HK-2 (cell line): ENCODE measurements at regions not wholly inside any gene's neighbourhood (a gene's known extent, or its start where the extent isn't known, plus 50 kb on each side); places are given as distances from the start of the nearest gene placed in this dataset.
"Not testable (repeated sequence)": the region's sequence is repeated elsewhere in the genome, so short reads cannot be mapped to it uniquely, and the experiment has no call there.

Experiments
- DNase-seq: peaks from one replicate; pipeline ENCODE4 v3.0.0-alpha.2; 2018; ENCODE audit not compliant: unreplicated experiment

DNA sequence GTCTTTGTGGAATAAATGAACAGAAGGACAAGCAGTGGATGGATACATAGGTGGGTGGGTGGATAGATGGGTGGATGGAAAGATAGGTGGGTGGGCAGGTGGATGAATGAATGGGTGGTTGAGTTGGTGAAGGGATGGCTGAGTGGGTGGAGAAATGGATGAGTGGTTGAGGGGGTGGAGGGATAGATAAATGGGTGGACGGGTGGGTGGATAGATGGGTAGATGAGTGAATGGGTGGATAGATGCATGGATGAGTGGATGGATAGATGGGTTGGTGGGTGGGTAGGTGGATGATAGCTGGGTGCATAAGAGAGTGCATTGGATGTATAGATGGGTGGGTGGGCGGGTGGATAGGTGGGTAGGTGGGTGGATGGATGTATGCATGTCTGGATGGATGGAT, 63.5 kb downstream of the UNC93B1 start:
- DNase-seq, result not testable (repeated sequence)

- not testable (repeated sequence) for DNase-seq
Measured at GRCh38 chr11:67938964-67939363, 64.9 kb downstream of the UNC93B1 start.

GRCh38 chr11:67938371-67938770, 65.5 kb downstream of the UNC93B1 start:
- not testable (repeated sequence) for DNase-seq

DNA sequence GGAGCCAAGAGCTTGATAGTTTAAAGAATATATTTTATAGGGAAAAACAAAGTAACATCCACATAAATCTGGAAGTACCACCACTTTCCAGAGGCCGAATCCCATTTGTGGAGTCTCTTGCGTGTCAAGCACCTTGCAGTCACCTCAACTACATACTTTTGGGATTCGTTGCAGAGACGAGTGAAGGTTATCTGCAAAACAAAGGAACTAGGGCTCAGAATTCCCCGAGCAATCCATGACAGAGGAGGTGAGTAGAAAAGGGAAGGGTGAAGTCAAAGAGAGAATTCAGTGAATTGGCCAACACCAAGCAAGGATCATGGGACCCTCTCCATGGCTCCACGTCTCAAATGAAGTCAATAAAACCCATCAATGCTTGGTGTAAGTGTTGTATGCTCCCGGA, 80.3 kb downstream of the UNC93B1 start:
- DNase-seq, result not testable (repeated sequence)

DNA sequence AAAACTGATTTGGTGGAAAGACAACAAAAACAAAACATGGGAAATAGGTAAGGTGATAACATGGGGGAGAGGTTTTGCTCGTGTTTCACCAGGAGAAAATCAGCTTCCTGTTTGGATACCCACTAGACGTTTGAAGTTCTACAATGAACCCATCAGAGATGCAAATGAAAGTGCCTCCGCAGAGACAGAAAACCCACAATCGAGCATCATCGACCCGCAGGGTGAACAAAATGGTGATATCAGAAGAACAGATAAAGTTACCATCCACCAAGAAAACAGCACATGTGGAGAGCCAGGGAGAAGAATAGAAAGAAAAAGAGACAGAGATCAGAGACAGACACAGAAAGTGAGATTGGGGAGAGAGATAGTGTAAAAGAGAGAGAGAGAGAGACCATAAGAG, 83.4 kb downstream of the UNC93B1 start:
- not testable (repeated sequence) for DNase-seq

DNA sequence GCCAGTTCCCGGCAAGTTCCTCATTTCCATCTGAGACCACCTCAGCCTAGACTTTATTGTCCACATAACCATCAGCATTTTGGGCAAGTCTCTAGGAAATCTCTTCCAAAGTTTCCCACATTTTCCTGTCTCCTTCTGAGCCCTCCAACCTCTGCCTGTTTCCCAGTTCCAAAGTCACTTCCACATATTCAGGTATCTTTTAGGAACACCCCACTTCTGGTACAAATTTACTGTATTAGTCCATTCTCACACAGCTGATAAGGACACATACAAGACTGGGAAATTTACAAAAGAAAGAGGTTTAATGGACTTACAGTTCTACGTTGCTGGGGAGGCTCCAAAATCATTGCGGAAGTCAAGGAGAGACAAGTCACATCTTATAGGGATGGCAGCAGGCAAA, 91.7 kb downstream of the UNC93B1 start:
- not testable (repeated sequence) for DNase-seq

GRCh38 chr11:67911211-67911610, 92.7 kb downstream of the UNC93B1 start:
- not testable (repeated sequence) for DNase-seq

- not testable (repeated sequence) for DNase-seq
Measured at GRCh38 chr11:67910803-67911202, 93.1 kb downstream of the UNC93B1 start.

DNA sequence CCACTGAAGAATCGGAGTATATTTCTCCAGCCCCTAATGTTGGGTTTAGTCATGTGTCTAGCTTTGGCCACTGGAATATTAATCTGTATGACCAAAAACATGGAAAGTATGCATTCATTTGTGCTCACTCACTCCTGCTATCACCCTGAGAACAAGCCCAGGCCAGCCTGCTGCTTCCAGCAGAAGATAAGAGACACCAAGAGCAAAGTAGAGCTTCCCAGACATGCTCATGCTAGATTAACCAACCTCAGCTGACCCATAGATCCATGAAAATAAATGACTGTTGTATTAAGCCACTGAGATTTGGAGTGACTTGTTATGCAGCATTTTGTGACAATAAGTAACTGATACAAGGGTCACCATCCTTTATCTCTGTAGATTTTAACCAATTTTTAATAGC, 96.9 kb downstream of the UNC93B1 start:
- DNase-seq, result not testable (repeated sequence)

GRCh38 chr11:67899462-67899861, 104.4 kb downstream of the UNC93B1 start:
- not testable (repeated sequence) for DNase-seq

DNA sequence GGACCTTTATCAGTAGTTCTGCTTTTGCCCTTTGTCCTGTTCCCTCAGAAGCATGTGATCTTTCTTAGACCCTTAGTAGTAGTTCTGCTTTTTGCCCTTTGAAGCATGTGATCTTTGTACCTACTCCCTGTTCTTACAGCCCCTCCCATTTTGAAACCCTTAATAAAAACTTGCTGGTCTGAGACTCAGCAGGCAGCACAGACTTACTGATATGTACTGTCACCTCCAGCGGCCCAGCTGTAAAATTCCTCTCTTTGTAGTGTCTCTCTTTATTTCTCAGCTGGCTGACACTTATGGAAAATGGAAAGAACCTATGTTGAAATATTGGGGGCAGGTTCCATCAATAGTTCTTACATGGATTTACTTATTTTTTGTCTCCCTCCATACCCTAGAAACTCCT, 110.4 kb downstream of the UNC93B1 start:
- not testable (repeated sequence) for DNase-seq

- DNase-seq, result not testable (repeated sequence)
Measured at GRCh38 chr11:67889646-67890045, 114.3 kb downstream of the UNC93B1 start.

DNA sequence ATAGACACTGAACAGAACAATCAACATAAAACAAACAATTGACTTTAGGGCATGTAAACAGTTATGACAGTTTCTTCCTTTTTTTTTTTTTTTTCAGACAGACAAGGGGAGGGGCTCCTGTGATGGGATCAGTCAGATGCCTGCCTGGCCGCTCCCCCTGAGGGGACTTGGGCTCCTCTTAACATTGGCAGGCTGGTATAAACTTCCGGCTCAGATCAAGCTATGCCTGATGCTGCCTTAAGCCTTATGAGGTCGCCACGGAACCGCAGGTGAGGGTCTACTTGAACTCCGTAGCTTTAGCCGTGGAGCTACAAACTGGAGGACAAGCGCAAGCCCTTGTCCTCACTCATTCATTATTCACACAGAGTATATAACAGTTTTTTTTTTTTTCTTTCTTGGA, 115.8 kb downstream of the UNC93B1 start:
- DNase-seq, result not testable (repeated sequence)

- not testable (repeated sequence) for DNase-seq
Measured at GRCh38 chr11:67886672-67887071, 117.2 kb downstream of the UNC93B1 start.

DNA sequence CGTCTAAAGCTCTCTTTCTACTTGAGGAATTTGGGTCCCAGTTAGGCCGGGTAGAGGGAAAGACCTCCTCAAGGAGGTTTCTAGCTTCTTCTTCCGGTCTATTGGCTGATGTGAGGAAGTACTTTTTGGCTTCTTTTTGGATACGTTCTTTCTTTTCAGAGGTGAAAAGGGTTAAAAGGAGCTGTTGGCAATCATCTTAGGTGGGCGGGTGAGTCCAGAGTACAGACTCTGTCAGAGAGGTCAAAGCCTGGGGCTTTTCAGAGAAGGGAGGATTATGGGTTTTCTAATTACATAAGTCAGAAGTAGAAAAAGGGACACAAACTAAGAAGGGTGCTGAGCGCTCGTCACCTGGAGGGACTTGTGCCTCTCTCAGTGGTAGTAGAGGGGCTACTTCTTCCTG, 117.7 kb downstream of the UNC93B1 start:
- not testable (repeated sequence) for DNase-seq

GRCh38 chr11:67885574-67885973, 118.3 kb downstream of the UNC93B1 start:
- DNase-seq, result not testable (repeated sequence)

GRCh38 chr11:67884761-67885558, 118.9 kb downstream of the UNC93B1 start:
- DNase-seq, result not testable (repeated sequence)

DNA sequence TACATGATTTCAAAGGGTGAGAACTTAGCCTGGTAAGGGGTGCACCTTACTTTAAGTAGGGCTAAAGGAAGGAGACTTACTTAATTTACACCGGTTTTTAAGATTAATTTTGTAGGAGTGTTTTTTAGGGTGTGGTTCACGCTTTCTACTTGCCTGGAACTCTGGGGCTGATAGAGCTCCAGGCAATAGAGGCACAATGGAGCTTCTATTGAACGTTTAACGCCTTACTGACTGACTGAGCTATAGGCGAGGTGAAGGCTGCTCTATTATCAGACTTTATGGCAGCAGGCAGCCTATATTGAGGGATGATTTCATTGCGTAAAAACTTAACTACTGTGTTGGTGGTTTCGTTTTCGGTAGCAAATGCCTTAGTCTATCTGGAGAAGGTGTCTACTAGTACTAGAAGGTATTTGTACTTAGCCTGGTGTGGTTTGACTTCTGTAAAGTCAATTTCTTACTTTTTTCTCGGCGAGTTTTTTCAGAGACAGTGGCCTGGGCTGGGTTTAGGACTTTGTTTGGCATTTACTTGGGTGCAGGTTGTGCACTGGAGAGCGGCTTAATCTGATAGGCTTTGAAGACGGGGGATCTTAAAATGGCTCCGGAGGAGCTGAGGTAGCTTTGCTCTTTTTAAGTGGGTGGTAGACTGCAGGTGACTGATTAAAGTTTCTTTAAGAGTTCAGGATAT, 119.7 kb downstream of the UNC93B1 start:
- DNase-seq, result not testable (repeated sequence)

DNA sequence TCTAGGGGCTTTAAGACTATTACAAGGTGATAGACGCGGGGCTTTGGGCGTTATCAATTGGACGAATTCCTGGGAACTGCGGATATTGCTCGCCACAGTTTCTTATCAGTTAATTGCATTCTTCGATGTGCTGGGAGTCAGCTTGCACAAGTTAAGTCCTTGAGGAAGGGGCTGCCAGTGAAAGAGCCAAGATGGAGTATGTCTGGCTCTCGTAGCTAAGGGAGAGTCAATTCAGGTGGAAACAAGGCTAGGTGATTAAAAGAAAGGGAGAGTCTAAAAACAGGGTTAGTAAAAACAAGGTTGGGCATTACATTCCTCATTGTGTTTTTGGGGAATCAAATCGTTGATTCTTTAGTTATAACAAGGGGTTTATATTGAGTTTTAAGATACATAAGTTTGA, 121.6 kb downstream of the UNC93B1 start:
- DNase-seq, result not testable (repeated sequence)

GRCh38 chr11:67881836-67882235, 122.1 kb downstream of the UNC93B1 start:
- not testable (repeated sequence) for DNase-seq

- DNase-seq, result not testable (repeated sequence)
Measured at GRCh38 chr11:67880594-67881196, 123.2 kb downstream of the UNC93B1 start.

- DNase-seq, result not testable (repeated sequence)
Measured at GRCh38 chr11:67878666-67879065, 125.2 kb downstream of the UNC93B1 start.
